Fibroblast of villous mesenchyme (primary cell): ENCODE measurements at regions not wholly inside any gene's neighbourhood (a gene's known extent, or its start where the extent isn't known, plus 50 kb on each side); places are given as distances from the start of the nearest gene placed in this dataset.

Experiments used
- DNase-seq: peaks from one replicate; pipeline ENCODE4 v3.0.0-alpha.2; 2010; ENCODE audit warnings: low read depth
- H3K4me3 ChIP-seq: 2 replicates; pipeline ENCODE4 v1.5.1; 2011; ENCODE audit warnings: low read depth, mild to moderate bottlenecking, low read length
- CTCF ChIP-seq: IDR thresholded peaks from 2 replicates; pipeline ENCODE4 v1.5.1; 2012; ENCODE audit warnings: low read depth, mild to moderate bottlenecking, low read length; ENCODE audit not compliant: insufficient read depth

DNA sequence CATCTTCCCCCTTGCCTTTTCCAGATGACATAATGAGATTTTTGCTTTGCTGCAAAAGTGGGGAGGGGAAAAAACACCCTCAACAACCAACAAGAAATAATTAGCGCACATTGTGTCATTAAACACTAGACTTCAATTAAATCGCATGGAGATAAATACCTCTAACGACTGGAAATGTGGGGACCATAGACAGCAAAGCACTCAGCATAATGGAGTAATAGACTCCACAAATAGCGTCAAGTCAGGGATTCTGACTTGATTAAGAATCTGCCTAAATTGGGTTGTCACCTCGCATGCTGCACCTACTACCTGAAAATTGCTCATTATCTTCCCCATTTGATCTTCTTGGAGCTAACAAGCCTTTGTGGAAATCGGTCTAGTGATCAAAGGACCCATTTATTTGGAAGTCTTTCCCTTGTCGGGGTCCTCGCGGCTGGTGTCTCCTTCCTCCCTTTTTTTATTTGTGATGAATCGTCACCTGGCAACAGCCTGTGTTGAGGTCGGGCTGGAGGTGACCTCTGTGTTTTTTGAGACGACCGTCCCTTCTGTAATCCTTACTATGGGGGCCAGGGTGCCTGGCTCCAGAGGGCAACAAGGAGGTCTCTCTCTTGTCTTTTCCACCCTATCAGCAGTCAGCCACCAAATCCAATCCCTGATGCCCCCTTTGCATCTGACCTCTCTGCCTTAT, 75.3 kb upstream of the IGSF21 start:
- no peak for TF ChIP-seq CTCF
- no peak overlapping the region for H3K4me3 ChIP-seq
- no peak for DNase-seq

DNA sequence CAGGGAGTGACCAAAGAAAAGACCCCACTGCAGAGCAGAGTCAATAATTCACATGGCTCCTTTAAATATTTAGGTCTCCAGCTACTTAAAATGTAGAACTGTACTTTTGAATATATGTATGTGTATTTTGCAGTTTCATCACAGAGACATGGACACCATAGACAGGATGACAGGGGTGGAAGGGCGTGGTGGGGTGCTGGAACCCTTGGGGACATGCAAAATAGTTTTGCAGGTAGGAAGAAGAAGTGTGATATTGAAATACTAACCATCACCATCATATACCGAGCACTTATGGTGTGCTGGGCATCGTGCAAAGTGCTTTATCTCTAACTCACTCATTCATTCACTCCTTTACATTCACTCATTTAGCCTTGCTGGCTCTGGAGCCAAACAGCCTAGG, 72.5 kb upstream of the IGSF21 start:
- no peak for TF ChIP-seq CTCF
- no peak for DNase-seq
- no peak overlapping the region for H3K4me3 ChIP-seq

- no peak for TF ChIP-seq CTCF
- DNase-seq = no peak
- H3K4me3 ChIP-seq = no peak overlapping the region
These were observed 69.9 kb upstream of the IGSF21 start for GRCh38 chr1:18037651-18038050.

GRCh38 chr1:18038051-18038450, 69.5 kb upstream of the IGSF21 start:
- H3K4me3 ChIP-seq = no peak overlapping the region
- TF ChIP-seq CTCF = no peak
- no peak for DNase-seq

GRCh38 chr1:18039102-18039501, 68.5 kb upstream of the IGSF21 start:
- H3K4me3 ChIP-seq = no peak overlapping the region
- TF ChIP-seq CTCF = no peak
- no peak for DNase-seq

DNA sequence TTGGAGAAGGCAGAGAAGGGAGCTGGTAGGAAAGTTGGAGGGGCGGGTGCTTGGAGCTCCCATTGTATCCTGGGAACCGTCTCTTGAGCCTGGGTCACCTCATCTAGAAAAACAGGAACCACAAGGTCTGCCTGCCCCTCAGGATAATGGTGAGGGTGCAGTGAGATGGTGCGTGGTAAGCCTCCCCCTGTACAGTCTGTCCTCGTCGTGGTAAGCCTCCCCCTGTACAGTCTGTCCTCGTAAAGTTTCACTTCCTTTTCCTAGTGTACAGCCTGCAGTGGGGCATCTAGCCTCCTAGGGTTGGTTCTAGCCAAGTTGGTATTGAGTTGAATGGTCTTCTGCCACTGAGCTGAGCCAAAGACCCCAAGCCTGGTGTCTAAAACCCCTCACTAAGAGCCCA, 66.5 kb upstream of the IGSF21 start:
- no peak for TF ChIP-seq CTCF
- no peak overlapping the region for H3K4me3 ChIP-seq
- DNase-seq = no peak

DNA sequence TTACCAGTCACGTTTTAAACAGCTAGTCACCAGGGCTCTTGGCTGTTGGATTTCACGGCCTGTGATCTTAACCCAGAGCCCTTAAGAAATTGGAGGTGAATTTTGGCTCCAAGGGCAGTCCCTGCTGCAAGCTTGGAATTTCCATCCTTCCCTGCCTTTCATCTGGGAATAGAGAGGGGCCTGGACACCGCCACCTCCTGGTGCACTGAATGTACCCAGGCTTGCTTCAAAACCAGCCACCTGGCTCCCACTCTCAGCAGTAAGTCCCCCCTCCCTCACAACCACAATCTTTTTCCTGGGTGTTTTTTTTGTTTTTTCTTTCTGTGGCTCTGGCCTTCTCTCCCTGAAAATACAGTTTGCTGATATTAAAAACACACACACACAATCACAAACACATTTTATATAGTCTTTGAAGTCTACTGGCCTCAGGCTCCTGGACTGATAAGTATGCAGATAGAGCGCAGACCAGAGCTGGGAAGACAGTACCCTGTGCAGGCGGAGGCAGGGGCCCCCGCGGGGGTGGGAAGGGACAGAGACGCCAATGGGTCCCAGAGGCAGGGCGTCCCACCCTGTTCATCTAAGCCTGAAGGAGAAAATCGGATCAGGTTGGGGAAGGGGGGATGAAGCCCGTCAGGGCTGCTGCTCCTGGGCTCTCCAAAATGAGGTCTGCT, 65.8 kb upstream of the IGSF21 start:
- DNase-seq = no peak
- no peak overlapping the region for H3K4me3 ChIP-seq
- no peak for TF ChIP-seq CTCF
